Urothelium cell line (cell line): ENCODE measurements at regions not wholly inside any gene's neighbourhood (a gene's known extent, or its start where the extent isn't known, plus 50 kb on each side); places are given as distances from the start of the nearest gene placed in this dataset.

Source experiments
- DNase-seq: peaks from one replicate; pipeline ENCODE4 v3.0.0; 2011; ENCODE audit warnings: low spot score, mixed read lengths
- FAIRE-seq: peaks from 2 replicates; lab custom pipeline; 2011; peaks lifted over from hg19 to GRCh38; lab: Jason Lieb, UNC

GRCh38 chr13:81770868-81771505 lies 1430.1 kb upstream of the SPRY2 start:
- no peak for FAIRE-seq

GRCh38 chr13:81762449-81762848 lies 1421.5 kb upstream of the SPRY2 start:
- no peak for DNase-seq
- no peak for FAIRE-seq

More at GRCh38 chr13:81770868-81771505, 1430.1 kb upstream of the SPRY2 start:
- no peak for DNase-seq

GRCh38 chr13:81760316-81760715 lies 1419.4 kb upstream of the SPRY2 start:
- DNase-seq, result no peak
- FAIRE-seq, result no peak

- FAIRE-seq (no peak), DNase-seq (no peak)
These were observed 1416.5 kb upstream of the SPRY2 start for GRCh38 chr13:81757348-81757970.

GRCh38 chr13:81745391-81745790 lies 1404.5 kb upstream of the SPRY2 start:
- DNase-seq (no peak), FAIRE-seq (no peak)

GRCh38 chr13:81738364-81738763 lies 1397.4 kb upstream of the SPRY2 start:
- DNase-seq (no peak), FAIRE-seq (no peak)

GRCh38 chr13:81726037-81726726 lies 1385.3 kb upstream of the SPRY2 start:
- no peak for FAIRE-seq

GRCh38 chr13:81722456-81722855 lies 1381.5 kb upstream of the SPRY2 start:
- FAIRE-seq (no peak), DNase-seq (no peak)

More at GRCh38 chr13:81726037-81726726, 1385.3 kb upstream of the SPRY2 start:
- DNase-seq, result no peak

GRCh38 chr13:81721400-81721799 lies 1380.5 kb upstream of the SPRY2 start:
- DNase-seq, result no peak
- no peak for FAIRE-seq

GRCh38 chr13:81714513-81714912 lies 1373.6 kb upstream of the SPRY2 start:
- DNase-seq (no peak), FAIRE-seq (no peak)

GRCh38 chr13:81713201-81713600 lies 1372.3 kb upstream of the SPRY2 start:
- DNase-seq (no peak), FAIRE-seq (no peak)

GRCh38 chr13:81697826-81698225 lies 1356.9 kb upstream of the SPRY2 start:
- no peak for DNase-seq
- FAIRE-seq, result no peak

- FAIRE-seq, result no peak
- no peak for DNase-seq
These were observed 1346.0 kb upstream of the SPRY2 start for GRCh38 chr13:81686877-81687276.

GRCh38 chr13:81683521-81683920 lies 1342.6 kb upstream of the SPRY2 start:
- FAIRE-seq (no peak), DNase-seq (no peak)

- no peak for FAIRE-seq
- no peak for DNase-seq
These were observed 1341.2 kb upstream of the SPRY2 start for GRCh38 chr13:81682081-81682630.

GRCh38 chr13:81677857-81678256 lies 1336.9 kb upstream of the SPRY2 start:
- DNase-seq (no peak), FAIRE-seq (no peak)

GRCh38 chr13:81676008-81676407 lies 1335.1 kb upstream of the SPRY2 start:
- DNase-seq (no peak), FAIRE-seq (no peak)

- DNase-seq, result no peak
- FAIRE-seq, result no peak
These were observed 1330.1 kb upstream of the SPRY2 start for GRCh38 chr13:81671064-81671463.

GRCh38 chr13:81670048-81670447 lies 1329.1 kb upstream of the SPRY2 start:
- no peak for DNase-seq
- FAIRE-seq, result no peak

- no peak for FAIRE-seq
- DNase-seq, result no peak
These were observed 1323.9 kb upstream of the SPRY2 start for GRCh38 chr13:81664872-81665271.

GRCh38 chr13:81659984-81660383 lies 1319.1 kb upstream of the SPRY2 start:
- FAIRE-seq (no peak), DNase-seq (no peak)
